ENCODE measurements at regions not wholly inside any gene's neighbourhood (a gene's known extent, or its start where the extent isn't known, plus 50 kb on each side); places are given as distances from the start of the nearest gene placed in this dataset.

DNA sequence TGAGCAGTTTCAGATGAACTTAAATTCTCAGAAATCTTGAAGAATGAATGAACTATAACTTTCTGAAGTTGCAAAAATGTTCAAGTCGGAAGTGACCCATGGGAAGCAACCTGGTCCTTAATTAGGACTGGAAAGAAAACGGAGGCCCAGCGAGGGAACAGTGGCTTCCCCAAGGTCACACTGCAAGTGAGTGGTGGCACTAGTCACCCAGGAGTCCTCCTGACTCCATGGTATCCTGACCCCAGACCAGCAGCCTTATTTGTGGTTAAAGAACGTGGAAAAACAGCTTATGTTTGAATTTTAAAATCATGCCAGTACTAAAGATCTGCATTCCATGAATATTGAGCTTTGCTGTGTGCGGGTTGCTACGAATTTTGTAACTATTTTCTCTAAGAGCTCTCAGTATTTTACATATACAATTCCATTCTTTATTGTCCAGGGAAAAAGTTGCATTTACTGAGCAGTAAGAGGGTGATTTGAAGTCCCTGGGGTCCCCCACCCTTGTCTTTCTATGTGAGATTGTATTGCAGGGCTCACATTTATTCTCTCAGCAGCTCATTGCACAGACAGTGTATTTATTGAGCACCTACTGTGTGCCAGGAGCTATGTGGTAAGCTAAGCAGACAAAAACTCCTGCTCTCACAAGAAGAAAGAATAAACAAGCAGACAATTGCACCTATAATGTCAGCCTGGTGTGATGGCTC is 61.6 kb upstream of the ATP5PO start:
- TF ChIP-seq RAD21 (IDR thresholded peaks at IDR 0.05; ENCODE audit: low read depth) (no peak), YY1 (IDR thresholded peaks at IDR 0.05; ENCODE audit: low read depth) (no peak), USF1 (IDR thresholded peaks at IDR 0.05) (no peak), MAX (IDR thresholded peaks at IDR 0.05) (no peak), TEAD4 (IDR thresholded peaks at IDR 0.05) (no peak), ZBTB7A (IDR thresholded peaks at IDR 0.05; ENCODE audit: low read depth) (no peak), EGR1 (IDR thresholded peaks at IDR 0.05) (no peak), FOXM1 (IDR thresholded peaks at IDR 0.05; ENCODE audit: borderline replicate concordance, low read depth) (no peak), EP300 (IDR thresholded peaks at IDR 0.05; ENCODE audit: borderline replicate concordance) (no peak), CREB1 (IDR thresholded peaks at IDR 0.05; ENCODE audit: low read depth) (no peak), TAF1 (IDR thresholded peaks at IDR 0.05; ENCODE audit: low read depth) (no peak), NFIC (IDR thresholded peaks at IDR 0.05) (no peak), CEBPB (IDR thresholded peaks at IDR 0.05) (no peak), TCF12 (IDR thresholded peaks at IDR 0.05; ENCODE audit: low read depth) (no peak)
- TF ChIP-seq, protein P1, sequence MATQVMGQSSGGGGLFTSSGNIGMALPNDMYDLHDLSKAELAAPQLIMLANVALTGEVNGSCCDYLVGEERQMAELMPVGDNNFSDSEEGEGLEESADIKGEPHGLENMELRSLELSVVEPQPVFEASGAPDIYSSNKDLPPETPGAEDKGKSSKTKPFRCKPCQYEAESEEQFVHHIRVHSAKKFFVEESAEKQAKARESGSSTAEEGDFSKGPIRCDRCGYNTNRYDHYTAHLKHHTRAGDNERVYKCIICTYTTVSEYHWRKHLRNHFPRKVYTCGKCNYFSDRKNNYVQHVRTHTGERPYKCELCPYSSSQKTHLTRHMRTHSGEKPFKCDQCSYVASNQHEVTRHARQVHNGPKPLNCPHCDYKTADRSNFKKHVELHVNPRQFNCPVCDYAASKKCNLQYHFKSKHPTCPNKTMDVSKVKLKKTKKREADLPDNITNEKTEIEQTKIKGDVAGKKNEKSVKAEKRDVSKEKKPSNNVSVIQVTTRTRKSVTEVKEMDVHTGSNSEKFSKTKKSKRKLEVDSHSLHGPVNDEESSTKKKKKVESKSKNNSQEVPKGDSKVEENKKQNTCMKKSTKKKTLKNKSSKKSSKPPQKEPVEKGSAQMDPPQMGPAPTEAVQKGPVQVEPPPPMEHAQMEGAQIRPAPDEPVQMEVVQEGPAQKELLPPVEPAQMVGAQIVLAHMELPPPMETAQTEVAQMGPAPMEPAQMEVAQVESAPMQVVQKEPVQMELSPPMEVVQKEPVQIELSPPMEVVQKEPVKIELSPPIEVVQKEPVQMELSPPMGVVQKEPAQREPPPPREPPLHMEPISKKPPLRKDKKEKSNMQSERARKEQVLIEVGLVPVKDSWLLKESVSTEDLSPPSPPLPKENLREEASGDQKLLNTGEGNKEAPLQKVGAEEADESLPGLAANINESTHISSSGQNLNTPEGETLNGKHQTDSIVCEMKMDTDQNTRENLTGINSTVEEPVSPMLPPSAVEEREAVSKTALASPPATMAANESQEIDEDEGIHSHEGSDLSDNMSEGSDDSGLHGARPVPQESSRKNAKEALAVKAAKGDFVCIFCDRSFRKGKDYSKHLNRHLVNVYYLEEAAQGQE (IDR thresholded peaks at IDR 0.05; ENCODE audit: low read depth) = no peak

- TF ChIP-seq EGR1 (IDR thresholded peaks at IDR 0.05) = no peak
Measured at GRCh38 chr21:33976082-33977016, 60.7 kb upstream of the ATP5PO start.

DNA sequence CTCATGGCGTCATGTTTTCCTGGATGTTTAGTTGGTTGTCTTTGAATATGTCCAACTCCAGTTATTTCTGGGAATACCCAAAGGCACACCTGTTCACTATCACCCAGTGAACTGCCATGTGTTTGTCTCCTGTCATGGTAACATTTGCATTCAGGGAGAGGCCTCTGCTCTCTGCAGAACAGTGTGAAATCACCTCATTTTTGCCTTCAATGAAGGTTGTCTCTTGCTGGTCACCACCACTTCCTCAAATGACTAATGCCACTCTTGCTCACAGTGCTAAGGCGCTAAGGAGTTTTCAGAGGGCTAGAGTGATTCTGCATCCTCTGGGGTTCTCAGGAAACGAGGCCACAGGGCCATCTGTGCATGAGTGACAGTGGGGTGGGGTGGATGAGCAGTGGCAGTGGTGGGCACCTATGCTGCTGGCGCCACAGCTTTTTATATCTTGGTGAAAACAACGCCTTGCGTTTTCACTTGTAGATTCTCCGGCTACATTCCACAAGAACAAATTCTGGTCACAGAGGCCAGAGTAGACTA is 60.0 kb upstream of the ATP5PO start:
- TF ChIP-seq, protein P1 (IDR thresholded peaks at IDR 0.05; ENCODE audit: low read depth) = no peak
- TF ChIP-seq YY1 (IDR thresholded peaks at IDR 0.05; ENCODE audit: low read depth) (no peak), MAX (IDR thresholded peaks at IDR 0.05) (no peak), EP300 (IDR thresholded peaks at IDR 0.05; ENCODE audit: borderline replicate concordance) (no peak), EGR1 (IDR thresholded peaks at IDR 0.05) (no peak), ZBTB7A (IDR thresholded peaks at IDR 0.05; ENCODE audit: low read depth) (no peak), USF1 (IDR thresholded peaks at IDR 0.05) (no peak), FOXM1 (IDR thresholded peaks at IDR 0.05; ENCODE audit: borderline replicate concordance, low read depth) (no peak)

DNA sequence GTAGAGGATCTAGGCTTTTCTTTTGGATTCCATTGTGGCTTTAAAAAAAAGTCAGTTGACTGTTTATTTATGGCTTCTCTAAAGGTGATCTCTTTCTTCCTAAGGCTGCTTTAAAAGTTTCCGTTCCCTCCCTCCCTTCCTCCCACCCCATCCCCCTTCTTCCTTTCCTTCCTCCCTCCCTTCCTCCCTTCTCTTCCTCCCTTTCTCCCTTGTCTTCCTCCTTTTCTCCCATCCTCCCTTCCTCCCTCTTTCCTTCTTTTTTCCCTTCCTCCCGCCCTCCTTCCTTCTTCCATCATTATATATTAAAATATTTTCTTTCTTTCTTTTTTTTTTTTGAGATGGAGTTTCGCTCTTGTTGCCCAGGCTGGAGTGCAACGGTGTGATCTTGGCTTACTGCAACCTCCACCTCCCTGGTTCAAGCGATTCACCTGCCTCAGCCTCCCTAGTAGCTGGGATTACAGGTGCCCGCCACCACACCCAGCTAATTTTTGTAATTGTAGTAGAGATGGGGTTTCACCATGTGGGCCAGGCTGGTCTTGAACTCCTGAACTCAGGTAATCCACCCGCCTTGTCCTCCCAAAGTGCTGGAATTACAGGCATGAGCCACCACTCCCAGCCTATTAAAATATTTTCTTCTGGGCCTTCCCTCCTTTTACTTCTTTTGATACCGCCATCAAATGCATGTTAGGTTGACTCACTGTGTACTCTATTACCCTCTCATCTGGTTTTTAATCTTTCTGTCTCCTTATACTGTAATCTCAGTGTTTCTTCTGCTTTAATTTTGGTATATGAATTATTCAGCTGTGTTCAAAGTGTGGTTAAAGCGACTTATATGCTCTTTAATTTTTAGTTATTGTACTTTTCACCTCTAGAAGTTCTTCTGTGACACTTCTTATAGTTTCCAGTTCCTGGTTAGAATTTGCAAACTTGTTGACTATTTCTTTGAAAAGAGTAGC is 59.2 kb upstream of the ATP5PO start:
- TF ChIP-seq EGR1 (IDR thresholded peaks at IDR 0.05) (no peak), TEAD4 (IDR thresholded peaks at IDR 0.05) (no peak), ZBTB7A (IDR thresholded peaks at IDR 0.05; ENCODE audit: low read depth) (no peak), CEBPB (IDR thresholded peaks at IDR 0.05) (no peak), TCF12 (IDR thresholded peaks at IDR 0.05; ENCODE audit: low read depth) (no peak), EP300 (IDR thresholded peaks at IDR 0.05; ENCODE audit: borderline replicate concordance) (no peak), FOXM1 (IDR thresholded peaks at IDR 0.05; ENCODE audit: borderline replicate concordance, low read depth) (no peak), NFIC (IDR thresholded peaks at IDR 0.05) (no peak), YY1 (IDR thresholded peaks at IDR 0.05; ENCODE audit: low read depth) (no peak), RAD21 (IDR thresholded peaks at IDR 0.05; ENCODE audit: low read depth) (no peak)
- TF ChIP-seq, protein P1 (IDR thresholded peaks at IDR 0.05; ENCODE audit: low read depth) = no peak
